ENCODE measurements at regions not wholly inside any gene's neighbourhood (a gene's known extent, or its start where the extent isn't known, plus 50 kb on each side); places are given as distances from the start of the nearest gene placed in this dataset.

DNA sequence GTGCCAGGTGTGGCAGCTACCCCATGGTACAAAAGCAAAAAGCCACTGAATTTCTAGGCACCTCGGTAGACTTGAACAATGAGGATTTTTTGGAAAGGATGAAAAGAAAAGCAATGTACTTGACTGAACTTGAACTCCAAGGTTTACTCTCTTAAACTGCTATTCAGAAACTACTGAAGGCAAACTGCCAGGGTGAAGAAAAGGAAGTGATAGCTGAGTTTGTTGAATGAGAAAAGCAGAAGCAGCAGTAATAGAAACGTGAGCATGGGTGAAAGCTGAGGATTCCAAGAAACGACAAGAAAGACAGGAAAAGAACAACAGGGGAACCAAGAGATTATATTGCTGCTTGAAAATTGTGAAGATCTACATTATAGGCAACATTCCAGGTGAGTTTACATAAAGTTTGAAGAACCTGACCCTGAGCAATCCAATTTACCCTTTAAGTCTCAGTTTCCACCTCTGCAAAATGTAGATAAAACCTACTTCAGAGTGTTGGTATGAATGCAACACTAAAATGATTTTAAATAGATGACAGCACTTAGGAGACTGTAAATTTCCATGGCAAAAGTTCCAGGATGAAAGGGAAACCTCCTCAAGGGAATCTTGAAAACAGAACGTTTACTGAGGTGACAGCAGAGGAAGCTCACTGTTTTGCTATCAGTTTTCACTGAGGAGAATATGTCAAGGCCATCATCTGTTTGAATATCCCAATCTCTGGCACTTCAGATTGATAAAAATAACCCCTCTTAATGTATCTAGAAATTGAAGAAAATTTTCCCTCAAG lies 245.8 kb downstream of the SPATA31D1 start:
- no peak for DNase-seq

DNA sequence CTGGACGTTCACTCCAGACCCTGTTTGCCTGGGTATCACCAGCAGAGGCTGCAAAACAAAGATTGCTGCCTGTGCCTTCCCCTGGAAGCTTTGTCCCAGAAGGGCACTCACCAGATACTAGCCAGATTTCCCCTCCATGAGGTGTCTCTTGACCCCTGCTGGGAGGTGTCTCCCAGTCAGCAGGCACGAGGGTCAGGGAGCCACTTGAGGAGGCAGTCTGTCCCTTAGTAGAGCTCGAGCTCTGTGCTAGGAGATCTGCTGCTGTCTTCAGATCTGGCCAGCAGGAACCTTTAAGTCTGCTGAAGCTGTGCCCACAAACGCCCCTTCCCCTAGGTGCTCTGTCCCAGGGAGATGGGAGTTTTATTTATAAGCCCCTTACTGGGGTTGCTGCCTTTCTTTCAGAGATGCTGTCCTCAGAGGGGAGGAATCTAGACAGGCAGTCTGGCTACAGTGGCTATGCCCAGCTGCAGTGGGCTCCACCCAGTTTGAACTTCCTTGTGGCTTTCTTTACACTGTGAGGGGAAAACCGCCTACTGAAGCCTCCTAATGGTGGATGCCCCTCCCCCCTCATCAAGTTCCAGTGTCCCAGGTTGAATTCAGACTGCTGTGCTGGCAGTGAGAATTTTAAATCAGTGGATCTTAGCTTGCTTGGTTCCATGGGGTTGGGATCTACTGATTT lies 253.9 kb downstream of the SPATA31D1 start:
- no peak for DNase-seq

- DNase-seq, result peak; percentile 3 to 18
Measured at GRCh38 chr9:82247318-82247717, 258.7 kb downstream of the SPATA31D1 start.

DNA sequence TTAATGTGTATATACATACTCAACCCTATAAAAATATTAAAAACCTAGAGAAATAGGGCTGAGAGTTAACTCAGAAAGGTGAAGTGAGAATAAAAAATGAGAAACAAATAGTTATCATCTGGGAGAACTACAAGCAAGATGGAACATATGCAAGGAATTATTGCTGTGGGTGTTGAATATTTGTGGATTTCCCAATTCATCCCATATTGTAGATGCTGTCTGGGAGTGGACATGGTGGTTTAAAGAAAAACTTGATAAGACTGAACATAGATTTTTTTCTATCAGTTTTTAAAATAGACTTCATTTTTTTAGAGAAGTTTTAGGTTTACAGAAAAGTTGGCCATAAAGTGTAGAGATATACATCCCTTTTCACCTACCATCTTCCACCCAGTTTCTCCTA lies 263.5 kb downstream of the SPATA31D1 start:
- DNase-seq, result no peak

- no peak for DNase-seq
Measured at GRCh38 chr9:82254646-82255367, 266.2 kb downstream of the SPATA31D1 start.

DNA sequence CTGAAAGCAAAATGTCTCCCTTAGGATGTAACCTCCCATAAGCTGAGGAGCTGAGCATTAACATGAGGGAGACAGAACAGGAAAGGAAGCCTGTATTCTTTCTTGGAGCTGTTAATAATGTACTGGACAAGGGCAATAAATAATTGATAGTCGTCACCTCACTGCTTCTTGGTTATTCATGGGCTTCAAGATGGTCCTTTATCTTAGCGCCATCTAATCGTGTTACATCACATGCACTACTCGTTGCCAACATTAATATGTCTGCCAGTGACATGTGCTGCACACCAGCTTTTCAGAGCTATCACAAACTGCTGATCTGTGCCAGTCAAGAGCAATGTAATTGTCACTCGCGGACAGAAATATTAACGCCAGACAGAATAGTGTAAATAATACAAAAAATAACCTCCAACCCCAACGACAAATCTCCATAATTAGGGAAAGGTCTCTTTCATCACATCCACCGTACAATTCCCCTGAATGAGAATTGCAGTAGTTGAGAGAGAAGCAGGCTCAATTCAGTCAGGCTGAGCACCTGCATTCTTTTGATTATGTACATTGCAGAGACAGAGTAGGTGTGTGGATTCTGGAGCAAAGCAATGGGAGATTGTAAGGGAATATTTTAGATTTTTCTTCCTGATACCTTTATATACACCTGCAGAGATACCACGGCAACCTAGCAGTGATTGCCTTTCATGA lies 267.1 kb downstream of the SPATA31D1 start:
- no peak for DNase-seq

GRCh38 chr9:82260691-82261090 lies 272.1 kb downstream of the SPATA31D1 start:
- no peak for DNase-seq

DNA sequence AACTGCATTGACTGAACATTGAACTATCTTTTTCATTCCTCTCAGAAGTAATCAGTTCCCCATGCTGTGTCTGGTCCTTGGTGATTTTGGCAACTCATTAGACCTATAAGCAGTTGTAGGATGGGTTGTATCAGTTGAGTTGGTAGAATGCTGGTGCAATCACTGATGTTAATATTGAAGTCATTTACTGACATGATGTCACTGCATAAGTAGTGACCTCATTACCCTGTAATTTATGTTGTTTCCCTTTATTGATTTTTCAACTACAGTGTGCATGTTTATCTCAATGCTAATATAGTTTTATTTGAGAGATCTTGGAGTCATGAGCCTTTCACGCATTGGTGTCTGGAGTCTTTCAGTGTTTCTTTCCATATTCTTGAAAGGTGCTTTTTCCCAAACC lies 275.0 kb downstream of the SPATA31D1 start:
- no peak for DNase-seq

DNA sequence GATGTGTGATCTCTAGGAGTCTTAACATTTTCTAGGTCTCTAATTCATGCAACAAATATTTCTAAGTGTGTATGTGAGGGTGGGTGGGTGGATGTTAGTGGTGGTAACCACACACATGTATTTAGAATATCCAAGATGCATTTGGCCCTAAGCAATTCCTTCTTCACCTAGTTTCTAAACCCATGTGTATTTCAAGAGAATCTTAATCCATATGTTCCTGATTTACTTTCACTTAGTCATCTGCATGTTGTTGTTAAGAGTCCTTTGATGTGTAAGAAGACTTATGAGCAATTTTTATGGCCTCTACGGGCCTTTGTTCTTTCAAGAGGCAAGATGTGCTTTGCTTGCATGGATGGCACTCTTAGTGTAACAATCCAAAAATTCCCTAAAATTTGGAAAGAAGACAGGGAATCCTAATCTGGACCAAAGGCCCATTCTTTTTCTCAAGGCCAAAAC lies 282.6 kb downstream of the SPATA31D1 start:
- DNase-seq, result no peak

- no peak for DNase-seq
Measured at GRCh38 chr9:82273121-82273520, 284.5 kb downstream of the SPATA31D1 start.

DNA sequence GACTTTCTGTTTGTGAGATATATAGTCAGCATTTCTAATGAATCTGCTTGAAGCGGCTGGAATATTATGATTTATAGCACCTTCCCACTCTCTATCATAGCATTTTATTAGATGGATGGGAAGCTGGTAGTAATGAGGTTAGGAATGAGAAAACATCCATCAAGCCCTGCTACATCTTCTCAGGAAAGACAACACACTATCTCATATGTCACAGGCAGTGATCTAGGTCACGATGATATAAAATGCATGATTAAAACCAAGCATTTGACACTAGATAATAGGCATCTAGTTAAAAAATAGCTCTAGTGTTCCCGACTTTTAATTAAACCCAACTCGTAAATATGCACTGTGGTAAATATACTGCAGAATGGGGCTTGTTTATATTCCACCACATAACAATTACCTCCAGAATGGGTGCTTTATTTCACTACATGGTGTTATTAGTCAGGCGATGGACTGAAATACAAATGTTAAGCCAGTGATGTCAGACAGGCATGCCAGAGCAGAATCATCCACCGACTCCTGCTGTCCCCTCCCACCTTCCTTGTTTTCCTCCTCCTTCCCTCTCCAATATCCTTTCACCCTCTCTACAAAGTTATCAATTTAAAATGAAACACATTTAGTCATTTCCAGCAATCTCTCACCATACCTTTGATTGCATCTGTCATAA lies 286.8 kb downstream of the SPATA31D1 start:
- DNase-seq, result no peak

GRCh38 chr9:82281066-82281465 lies 292.5 kb downstream of the SPATA31D1 start:
- DNase-seq, result no peak

DNA sequence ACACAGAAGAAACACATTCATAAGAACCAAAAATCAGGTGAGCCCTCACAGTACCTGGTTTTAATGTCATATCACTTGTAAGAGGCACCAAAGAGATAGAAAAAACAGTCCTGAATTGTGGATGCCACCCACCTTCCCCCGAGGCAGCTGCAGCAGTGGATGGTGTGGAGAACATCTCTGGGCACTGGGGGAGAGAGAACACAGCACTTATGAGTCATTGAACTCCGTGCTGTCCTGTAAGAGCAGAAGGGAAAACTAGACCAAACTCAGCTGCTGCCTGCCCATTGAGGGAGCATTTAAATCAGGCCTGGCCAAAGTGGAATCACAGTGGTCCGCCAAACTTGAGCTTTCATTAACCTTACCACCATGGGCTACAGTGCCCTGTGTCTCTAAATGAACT lies 296.2 kb downstream of the SPATA31D1 start:
- no peak for DNase-seq

DNA sequence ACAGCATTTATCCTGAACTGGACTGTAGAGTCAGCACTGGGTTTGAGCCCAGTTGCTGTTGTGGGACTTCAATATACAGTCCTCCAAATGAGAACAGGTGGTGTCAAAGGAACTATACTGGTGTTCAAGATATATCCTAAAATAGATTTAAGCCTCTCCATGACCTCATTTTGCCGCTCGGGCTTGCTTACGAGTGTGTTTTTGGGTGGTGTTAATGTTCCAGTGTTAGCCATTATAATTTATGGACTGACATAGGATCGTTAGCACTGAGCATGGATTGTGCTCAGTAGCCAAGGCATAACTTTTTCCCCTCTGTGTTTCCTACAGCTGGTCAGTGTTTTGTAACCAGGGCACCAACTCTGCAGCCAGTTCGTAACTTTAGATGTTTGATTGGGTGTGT lies 306.6 kb downstream of the SPATA31D1 start:
- no peak for DNase-seq

- DNase-seq, result no peak
Measured at GRCh38 chr9:82299870-82300269, 311.3 kb downstream of the SPATA31D1 start.

GRCh38 chr9:82302968-82303655 lies 314.5 kb downstream of the SPATA31D1 start:
- DNase-seq, result no peak

GRCh38 chr9:82308836-82309235 lies 320.3 kb downstream of the SPATA31D1 start:
- no peak for DNase-seq

DNA sequence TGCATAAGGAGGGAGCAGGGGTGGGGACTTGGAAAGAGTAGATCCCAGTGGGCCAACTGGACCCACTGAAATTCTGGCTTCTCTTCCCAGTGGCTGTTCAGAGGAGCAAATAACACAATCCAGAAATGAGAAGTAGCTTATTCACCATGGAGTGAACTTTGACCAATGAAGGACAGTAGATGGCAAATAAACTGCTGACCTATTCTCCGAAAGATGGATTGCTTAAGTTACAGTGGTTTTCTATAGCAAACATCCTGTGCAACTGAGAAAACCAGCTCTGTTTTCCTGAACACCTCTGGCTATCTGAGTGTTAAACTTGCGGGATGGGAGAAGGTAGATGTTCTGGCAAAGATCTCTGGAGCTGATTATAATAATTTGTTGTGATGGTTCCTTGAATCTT lies 325.1 kb downstream of the SPATA31D1 start:
- no peak for DNase-seq

GRCh38 chr9:82320566-82320965 lies 332.0 kb downstream of the SPATA31D1 start:
- no peak for DNase-seq

DNA sequence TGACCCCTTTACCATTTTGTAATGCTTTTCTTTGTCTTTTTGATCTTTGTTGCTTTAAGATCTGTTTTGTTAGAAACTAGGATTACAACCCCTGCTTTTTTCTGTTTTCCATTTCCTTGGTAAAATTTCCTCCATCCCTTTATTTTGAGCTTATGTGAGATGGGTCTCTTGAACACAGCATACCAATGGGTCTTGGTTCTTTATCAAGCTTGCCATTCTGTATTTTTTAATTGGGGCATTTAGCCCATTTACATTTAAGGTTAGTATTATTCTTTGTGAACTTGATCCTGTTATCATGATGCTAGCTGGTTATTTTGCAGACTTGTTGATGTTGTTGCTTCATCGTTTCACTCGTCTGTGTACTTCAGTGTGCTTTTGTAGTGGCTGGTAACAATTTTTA lies 337.3 kb downstream of the SPATA31D1 start:
- no peak for DNase-seq

GRCh38 chr9:82327641-82328040 lies 339.1 kb downstream of the SPATA31D1 start:
- no peak for DNase-seq

- no peak for DNase-seq
Measured at GRCh38 chr9:82331079-82331478, 342.5 kb downstream of the SPATA31D1 start.

All from CD4-positive, alpha-beta T cell treated with Interferon alpha-2 for 1 hour (primary cell).